OCI-LY7 (cell line): ENCODE measurements at regions not wholly inside any gene's neighbourhood (a gene's known extent, or its start where the extent isn't known, plus 50 kb on each side); places are given as distances from the start of the nearest gene placed in this dataset.

Experiments
- BruUV-seq: library from RNA; stranded (reverse); fragments of 400-500 nt; replicated peaks from 2 replicates; lab custom pipeline; 2021; lab: Mats Ljungman, UMichigan
- CTCF ChIA-PET: fragments of 300-600 bp; sonication (Branson Sonifier 250); formaldehyde crosslinking; loops from one replicate; lab custom pipeline; 2022; ENCODE audit warnings: antibody characterized with exemption; ENCODE audit not compliant: unreplicated experiment; lab: Charles Lee
- POLR2A ChIA-PET: fragments of 300-600 bp; sonication (Branson Sonifier 250); formaldehyde crosslinking; loops from one replicate; lab custom pipeline; 2022; ENCODE audit warnings: antibody characterized with exemption; lab: Charles Lee
- DNase-seq: peaks from one replicate; pipeline ENCODE4 v3.0.0-alpha.2; 2015; ENCODE audit warnings: low spot score
- H2AFZ ChIP-seq: fragments of 200-600 bp; sonication (generic), shearing (Covaris generic); 2 replicates; pipeline ENCODE4 v1.6.1; 2014; ENCODE audit warnings: mild to moderate bottlenecking, antibody characterized with exemption, low read length, moderate library complexity
- H3K27ac ChIP-seq: fragments of 200-600 bp; sonication (generic); 2 replicates; pipeline ENCODE4 v1.5.1; 2014; ENCODE audit warnings: mixed run types, low read depth, mild to moderate bottlenecking, moderate library complexity, low read length, inconsistent platforms; ENCODE audit not compliant: poor library complexity, severe bottlenecking
- H3K36me3 ChIP-seq: fragments of 200-600 bp; sonication (generic); 2 replicates; pipeline ENCODE4 v1.6.1; 2014; ENCODE audit warnings: mild to moderate bottlenecking, antibody characterized with exemption, low read length, moderate library complexity, mixed read lengths; ENCODE audit not compliant: insufficient read depth
- H3K4me1 ChIP-seq: fragments of 200-600 bp; sonication (generic); 2 replicates; pipeline ENCODE4 v1.5.1; 2014; ENCODE audit warnings: mild to moderate bottlenecking, low read length; ENCODE audit not compliant: insufficient read depth, poor library complexity, severe bottlenecking
- H3K4me2 ChIP-seq: fragments of 200-600 bp; sonication (generic); 2 replicates; pipeline ENCODE4 v1.6.1; 2014; ENCODE audit warnings: mild to moderate bottlenecking, low read length
- H3K4me3 ChIP-seq: fragments of 200-600 bp; sonication (generic); 2 replicates; pipeline ENCODE4 v1.5.1; 2014; ENCODE audit warnings: mild to moderate bottlenecking, low read depth, low read length; ENCODE audit not compliant: poor library complexity, severe bottlenecking
- H3K79me2 ChIP-seq: fragments of 200-600 bp; sonication (generic); 2 replicates; pipeline ENCODE4 v1.6.1; 2016; ENCODE audit warnings: low read depth, mild to moderate bottlenecking, low read length, moderate library complexity, mixed read lengths; ENCODE audit not compliant: insufficient read depth
- H3K9me2 ChIP-seq: fragments of 200-600 bp; sonication (generic); 2 replicates; pipeline ENCODE4 v1.6.1; 2016; ENCODE audit warnings: mild to moderate bottlenecking, low read length, mixed read lengths; ENCODE audit not compliant: insufficient read depth
- H3K9me3 ChIP-seq: fragments of 200-600 bp; sonication (generic); 2 replicates; pipeline ENCODE4 v1.6.1; 2014; ENCODE audit warnings: mild to moderate bottlenecking, mixed run types, low read length, mixed read lengths
- H4K20me1 ChIP-seq: fragments of 200-600 bp; sonication (generic); 2 replicates; pipeline ENCODE4 v1.6.1; 2014; ENCODE audit warnings: mild to moderate bottlenecking, antibody characterized with exemption, low read length, moderate library complexity, mixed read lengths; ENCODE audit not compliant: insufficient read depth
- EZH2phosphoT487 ChIP-seq: fragments of 200-600 bp; sonication (generic); IDR thresholded peaks from 2 replicates; pipeline ENCODE4 v1.6.1; 2018; ENCODE audit warnings: low read depth, borderline replicate concordance, mild to moderate bottlenecking, mixed run types, antibody characterized with exemption, low read length, moderate library complexity, mixed read lengths
- intact Hi-C: fragments of 100-400 bp; cut with micrococcal nuclease; formaldehyde crosslinking; loops from one replicate; pipeline ENCODE4 v1.10.0; 2022; ENCODE audit not compliant: unreplicated experiment
- TF ChIP-seq, protein P1 (sequence below): fragments of 200-600 bp; sonication (generic); conservative IDR thresholded peaks from 2 replicates; pipeline ENCODE4 v1.5.1; 2014; ENCODE audit warnings: mild to moderate bottlenecking, antibody characterized with exemption, low read length, moderate library complexity, mixed read lengths

DNA sequence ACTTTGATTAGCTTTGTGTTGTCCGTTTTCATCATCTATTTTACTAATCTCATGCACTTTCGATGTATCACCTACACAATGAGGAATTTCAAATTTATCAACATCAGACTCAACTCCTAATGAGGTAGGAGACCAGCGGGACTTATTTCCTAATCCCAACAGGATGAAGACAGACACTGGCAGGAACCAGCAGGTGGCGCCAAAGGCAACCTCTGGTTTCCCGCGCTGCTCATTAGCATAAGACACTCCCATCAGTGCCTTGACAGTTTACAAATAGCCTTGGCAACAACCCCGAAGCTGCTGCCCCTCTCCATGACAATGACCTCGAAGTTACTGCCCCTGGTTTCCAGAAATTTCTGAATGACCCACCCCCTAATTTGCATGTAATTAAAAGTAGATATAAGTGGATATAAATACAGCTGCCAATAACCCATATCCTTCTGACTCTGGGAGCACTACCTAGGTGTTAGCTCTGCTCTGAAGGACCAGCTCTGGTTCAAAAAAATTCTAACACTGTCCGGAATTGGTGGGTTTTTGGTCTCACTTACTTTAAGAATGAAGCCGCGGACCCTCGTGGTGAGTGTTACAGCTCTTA lies 974.8 kb downstream of the ADGRL2 start:
- Histone ChIP-seq H3K4me3 (no peak overlapping the region), H3K27ac (no peak overlapping the region), H3K9me2 (no peaks in the 10 kb centered on the region), H3K36me3 (no peaks in the 10 kb centered on the region), H3K4me1 (no peaks in the 10 kb centered on the region), H3K79me2 (no peaks in the 10 kb centered on the region), H3K4me2 (no peak overlapping the region), H4K20me1 (no peaks in the 10 kb centered on the region), H3K9me3 (peaks cover 7% of the 10 kb centered on the region; the same call in 1 of the 2 replicates), H2AFZ (no peak overlapping the region)
- TF ChIP-seq, protein P1, sequence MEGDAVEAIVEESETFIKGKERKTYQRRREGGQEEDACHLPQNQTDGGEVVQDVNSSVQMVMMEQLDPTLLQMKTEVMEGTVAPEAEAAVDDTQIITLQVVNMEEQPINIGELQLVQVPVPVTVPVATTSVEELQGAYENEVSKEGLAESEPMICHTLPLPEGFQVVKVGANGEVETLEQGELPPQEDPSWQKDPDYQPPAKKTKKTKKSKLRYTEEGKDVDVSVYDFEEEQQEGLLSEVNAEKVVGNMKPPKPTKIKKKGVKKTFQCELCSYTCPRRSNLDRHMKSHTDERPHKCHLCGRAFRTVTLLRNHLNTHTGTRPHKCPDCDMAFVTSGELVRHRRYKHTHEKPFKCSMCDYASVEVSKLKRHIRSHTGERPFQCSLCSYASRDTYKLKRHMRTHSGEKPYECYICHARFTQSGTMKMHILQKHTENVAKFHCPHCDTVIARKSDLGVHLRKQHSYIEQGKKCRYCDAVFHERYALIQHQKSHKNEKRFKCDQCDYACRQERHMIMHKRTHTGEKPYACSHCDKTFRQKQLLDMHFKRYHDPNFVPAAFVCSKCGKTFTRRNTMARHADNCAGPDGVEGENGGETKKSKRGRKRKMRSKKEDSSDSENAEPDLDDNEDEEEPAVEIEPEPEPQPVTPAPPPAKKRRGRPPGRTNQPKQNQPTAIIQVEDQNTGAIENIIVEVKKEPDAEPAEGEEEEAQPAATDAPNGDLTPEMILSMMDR: peak; percentile 80
- TF ChIP-seq EZH2phosphoT487: no peak
- CTCF ChIA-PET: no interaction called here
- DNase-seq: peak; percentile 33
- no TSS peak for BruUV-seq
- POLR2A ChIA-PET: no interaction called here
- intact Hi-C loops: no loop called here

DNA sequence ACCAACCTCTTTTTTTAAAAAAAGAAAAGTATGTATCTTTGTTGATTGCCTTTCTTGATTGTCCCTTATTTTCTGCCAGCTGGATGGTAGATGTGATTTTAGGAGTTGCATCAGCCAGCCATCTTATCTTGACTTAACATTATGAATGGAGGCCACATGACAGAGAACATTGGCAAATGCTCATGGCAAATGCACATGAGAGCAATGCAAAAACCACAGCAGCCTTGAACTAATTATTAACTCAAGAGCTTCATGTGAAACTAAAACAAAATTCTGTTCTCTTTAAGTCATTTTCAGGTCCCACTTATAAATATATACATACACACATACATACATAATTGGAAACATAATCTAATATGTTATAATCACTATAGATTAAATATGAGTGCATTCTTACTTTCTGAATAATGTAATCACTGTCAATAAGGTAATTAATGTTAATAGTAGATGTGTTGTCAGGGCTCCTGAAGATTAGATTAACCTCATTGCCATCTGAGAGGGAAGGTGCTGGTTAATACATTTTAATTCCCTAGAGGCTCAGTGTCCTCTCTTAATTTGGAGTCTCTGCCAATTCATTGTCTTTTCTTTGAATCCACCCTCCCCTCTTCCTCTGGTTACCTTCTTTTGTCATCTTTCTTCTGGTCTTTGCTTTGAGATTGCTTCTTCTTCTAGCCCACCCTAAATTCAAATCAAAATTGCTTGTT lies 962.2 kb downstream of the ADGRL2 start:
- Histone ChIP-seq H3K79me2 (no peaks in the 10 kb centered on the region), H3K9me3 (no peaks in the 10 kb centered on the region), H2AFZ (no peak overlapping the region), H3K4me1 (no peaks in the 10 kb centered on the region), H3K4me2 (no peak overlapping the region), H4K20me1 (no peaks in the 10 kb centered on the region), H3K4me3 (no peak overlapping the region), H3K27ac (no peak overlapping the region), H3K36me3 (no peaks in the 10 kb centered on the region), H3K9me2 (no peaks in the 10 kb centered on the region)
- intact Hi-C loops: no loop called here
- DNase-seq: no peak
- ChIA-PET POLR2A (no interaction called here), CTCF (no interaction called here)
- no peak for TF ChIP-seq EZH2phosphoT487
- TF ChIP-seq, protein P1: no peak
- no TSS peak for BruUV-seq

DNA sequence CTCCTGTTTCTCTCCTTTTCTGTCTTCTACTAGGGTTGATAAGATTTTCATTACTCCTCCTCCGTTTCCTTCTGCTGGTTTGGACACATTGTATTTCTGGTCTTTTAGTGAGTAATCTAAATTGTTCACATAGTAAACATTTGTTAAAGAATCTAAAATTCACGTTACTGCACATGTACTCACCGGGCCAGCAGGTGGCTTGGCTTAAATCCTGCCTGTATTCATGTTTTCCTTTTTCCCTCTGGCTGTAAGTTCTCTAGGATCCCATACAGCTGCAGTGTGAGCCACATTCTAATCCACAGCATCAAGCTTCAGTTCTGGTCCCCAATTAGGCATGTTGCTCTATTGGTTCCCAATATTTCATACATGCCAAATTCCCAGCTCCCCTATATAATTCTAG lies 958.3 kb downstream of the ADGRL2 start:
- no TSS peak for BruUV-seq
- no peaks in the 10 kb centered on the region for H3K9me2 ChIP-seq
- ChIA-PET CTCF (no interaction called here), POLR2A (no interaction called here)
- intact Hi-C loops: no loop called here
- TF ChIP-seq EZH2phosphoT487: no peak
- TF ChIP-seq, protein P1: no peak
- no peaks in the 10 kb centered on the region for H4K20me1 ChIP-seq
- H2AFZ ChIP-seq: no peak overlapping the region
- H3K4me2 ChIP-seq: no peak overlapping the region
- no peak for DNase-seq
- H3K4me3 ChIP-seq: no peak overlapping the region
- no peaks in the 10 kb centered on the region for H3K36me3 ChIP-seq
- H3K9me3 ChIP-seq: no peaks in the 10 kb centered on the region
- no peaks in the 10 kb centered on the region for H3K4me1 ChIP-seq
- H3K27ac ChIP-seq: no peak overlapping the region
- no peaks in the 10 kb centered on the region for H3K79me2 ChIP-seq
